Lung (tissue), 11 donors: ENCODE measurements at regions not wholly inside any gene's neighbourhood (a gene's known extent, or its start where the extent isn't known, plus 50 kb on each side); places are given as distances from the start of the nearest gene placed in this dataset.

Source experiments
- ATAC-seq: fragments of 200-7000 bp; cut with Tn5 transposase; one replicate; pipeline ENCODE4 v1.9.1; 2020; ENCODE audit warnings: moderate number of reproducible peaks; ENCODE audit not compliant: insufficient read depth, low FRiP score
- DNase-seq, 3 donors: peaks; one replicate each; pipeline ENCODE4 v3.0.0-alpha.2; 2013 to 2017
- H3K27ac ChIP-seq, 2 donors: one replicate each; pipeline ENCODE4 v1.5.1; 2013; ENCODE audit warnings: mild to moderate bottlenecking in 2 of 2, moderate library complexity in 2 of 2, control low read depth in 1 of 2, inconsistent platforms in 1 of 2, low read depth in 1 of 2, low read length in 1 of 2
- H3K27me3 ChIP-seq, 3 donors: one replicate each; pipeline ENCODE4 v1.5.1; 2013; ENCODE audit warnings: low read length in 2 of 3; ENCODE audit not compliant: control insufficient read depth in 3 of 3, insufficient read depth in 3 of 3
- H3K36me3 ChIP-seq, 4 donors: one replicate each; pipeline ENCODE4 v1.5.1; 2013; ENCODE audit warnings: low read length in 4 of 4, mild to moderate bottlenecking in 1 of 4, moderate library complexity in 1 of 4; ENCODE audit not compliant: control insufficient read depth in 4 of 4, insufficient read depth in 4 of 4
- H3K4me1 ChIP-seq, 5 donors: one replicate each; pipeline ENCODE4 v1.5.1; 2013; ENCODE audit warnings: low read length in 5 of 5, mild to moderate bottlenecking in 2 of 5, moderate library complexity in 1 of 5; ENCODE audit not compliant: control insufficient read depth in 5 of 5, insufficient read depth in 5 of 5
- H3K4me3 ChIP-seq: one replicate; pipeline ENCODE4 v1.5.1; 2013; ENCODE audit warnings: mild to moderate bottlenecking, control low read depth, moderate library complexity
- H3K9ac ChIP-seq, 2 donors: one replicate each; pipeline ENCODE4 v1.5.1; 2013; ENCODE audit warnings: low read length in 2 of 2, control low read depth in 1 of 2; ENCODE audit not compliant: insufficient read depth in 1 of 2
- H3K9me3 ChIP-seq, 4 donors: one replicate each; pipeline ENCODE4 v1.5.1; 2013; ENCODE audit warnings: low read length in 3 of 4, mild to moderate bottlenecking in 1 of 4, moderate library complexity in 1 of 4; ENCODE audit not compliant: control insufficient read depth in 4 of 4, insufficient read depth in 3 of 4
- WGBS, 2 donors: extraction: QIAGEN DNeasy Blood & Tissue Kit; methylation state at CpG; one replicate each; pipeline ENCODE4 v1.1.7; 2013; 5-methylcytosine and 5-hydroxymethylcytosine counted together
- TF ChIP-seq, protein P1 (sequence below): IDR thresholded peaks from 2 replicates; pipeline ENCODE4 v1.5.1; 2012; ENCODE audit warnings: mild to moderate bottlenecking; ENCODE audit errors: control extremely low read depth, extremely low read depth
- donor health status: control.
- donor health status: control.
- donor health status: Bipolar disorder and iron deficiency.
- donor health status: healthy.
- donor health status: DM: yes; HTN: yes; CAD: no.

DNA sequence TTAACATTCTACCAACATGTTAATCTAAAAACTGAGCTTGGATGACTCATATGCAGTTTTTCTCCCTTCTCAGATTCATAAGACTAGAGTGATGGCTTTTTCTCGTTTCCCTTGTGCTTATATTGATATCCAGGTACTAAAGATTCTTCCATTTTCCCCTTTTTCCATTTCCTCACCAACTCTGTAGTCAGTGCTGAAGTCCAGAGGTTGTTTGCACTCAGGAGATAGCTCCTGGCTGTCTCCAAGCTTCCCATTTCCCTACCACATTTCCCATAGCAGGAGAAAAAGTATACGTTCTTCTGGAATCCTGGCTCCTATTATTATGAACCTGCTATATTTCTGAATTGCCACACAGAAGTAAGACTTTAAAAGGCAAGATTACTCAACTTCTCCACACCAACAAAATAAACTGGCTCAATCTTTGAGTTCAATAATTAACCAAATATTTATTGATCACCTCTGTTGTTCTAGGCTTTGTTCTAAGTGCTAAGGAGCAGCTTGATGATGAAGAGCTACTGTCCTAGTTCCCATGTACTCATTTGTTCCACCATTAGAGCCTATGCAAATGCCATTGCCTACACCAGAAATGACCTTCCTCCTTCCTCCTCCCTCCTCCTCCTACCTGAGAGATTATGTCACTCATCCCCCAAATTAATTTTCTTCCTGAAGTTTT is 454.4 kb upstream of the RPS6KA3 start:
- Histone ChIP-seq H3K36me3 (no peaks in the 10 kb centered on the region), H3K27me3 (peaks cover 0 to 7% (median 4%) of the 10 kb centered on the region in 3 donors)

DNA sequence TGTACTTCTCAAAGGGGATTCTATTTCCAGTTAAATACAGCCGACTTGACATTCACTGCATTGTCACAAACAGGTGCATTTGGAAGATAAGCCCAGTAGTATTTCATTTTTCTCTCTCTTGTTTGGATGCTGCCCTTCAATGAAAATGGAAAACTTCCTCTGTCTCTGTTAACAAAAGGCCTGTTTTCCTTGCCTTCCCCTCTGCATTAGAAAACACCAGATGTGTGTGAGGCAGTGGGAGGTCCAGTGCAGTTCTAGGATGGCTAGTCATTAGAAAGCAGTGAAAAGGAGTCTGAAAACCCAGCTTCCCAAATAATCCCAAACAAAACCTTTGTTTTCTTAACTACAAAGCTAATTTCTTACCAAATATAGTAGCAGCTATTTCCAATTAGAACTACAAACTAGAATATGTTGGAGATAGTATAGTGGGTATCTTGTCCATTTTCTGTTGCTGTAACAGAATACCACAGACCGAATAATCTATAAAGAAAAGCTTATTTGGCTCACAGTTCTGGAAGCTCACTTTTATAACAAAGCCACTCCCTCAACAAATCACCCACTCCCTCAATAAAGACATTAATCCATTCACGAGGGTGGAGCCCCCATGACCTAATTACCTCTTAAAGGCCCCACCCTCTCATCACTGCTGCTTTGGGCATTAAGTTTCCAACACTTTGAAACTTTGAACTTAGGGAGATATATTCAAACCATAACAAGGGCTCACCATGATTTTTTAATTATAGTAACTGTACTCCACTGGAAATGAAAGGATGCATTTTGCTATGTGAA is 452.1 kb upstream of the RPS6KA3 start:
- 44 to 51% methylated on average over 3 of the region's 3 CpGs for WGBS, 2 donors
- Histone ChIP-seq H3K4me1 (no peaks in the 10 kb centered on the region), H3K4me3 (no peak overlapping the region), H3K36me3 (no peaks in the 10 kb centered on the region), H3K27ac (no peak overlapping the region), H3K9ac (no peak overlapping the region), H3K27me3 (peaks cover 0 to 10% (median 2%) of the 10 kb centered on the region in 3 donors), H3K9me3 (peaks cover 0 to 1% (median 0%) of the 10 kb centered on the region in 4 donors)
- ATAC-seq (no peak), DNase-seq (no peak)
- TF ChIP-seq, protein P1, sequence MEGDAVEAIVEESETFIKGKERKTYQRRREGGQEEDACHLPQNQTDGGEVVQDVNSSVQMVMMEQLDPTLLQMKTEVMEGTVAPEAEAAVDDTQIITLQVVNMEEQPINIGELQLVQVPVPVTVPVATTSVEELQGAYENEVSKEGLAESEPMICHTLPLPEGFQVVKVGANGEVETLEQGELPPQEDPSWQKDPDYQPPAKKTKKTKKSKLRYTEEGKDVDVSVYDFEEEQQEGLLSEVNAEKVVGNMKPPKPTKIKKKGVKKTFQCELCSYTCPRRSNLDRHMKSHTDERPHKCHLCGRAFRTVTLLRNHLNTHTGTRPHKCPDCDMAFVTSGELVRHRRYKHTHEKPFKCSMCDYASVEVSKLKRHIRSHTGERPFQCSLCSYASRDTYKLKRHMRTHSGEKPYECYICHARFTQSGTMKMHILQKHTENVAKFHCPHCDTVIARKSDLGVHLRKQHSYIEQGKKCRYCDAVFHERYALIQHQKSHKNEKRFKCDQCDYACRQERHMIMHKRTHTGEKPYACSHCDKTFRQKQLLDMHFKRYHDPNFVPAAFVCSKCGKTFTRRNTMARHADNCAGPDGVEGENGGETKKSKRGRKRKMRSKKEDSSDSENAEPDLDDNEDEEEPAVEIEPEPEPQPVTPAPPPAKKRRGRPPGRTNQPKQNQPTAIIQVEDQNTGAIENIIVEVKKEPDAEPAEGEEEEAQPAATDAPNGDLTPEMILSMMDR: no peak

More for the DNA sequence above, 454.4 kb upstream of the RPS6KA3 start:
- H3K9ac ChIP-seq: no peak overlapping the region
- no peak for ATAC-seq
- H3K4me3 ChIP-seq: no peak overlapping the region
- TF ChIP-seq, protein P1: no peak
- DNase-seq: no peak
- H3K9me3 ChIP-seq: peaks cover 0 to 3% (median under 1%) of the 10 kb centered on the region in 4 donors
- no peak overlapping the region for H3K27ac ChIP-seq
- 62 to 79% methylated on average over 2 of the region's 2 CpGs for WGBS, 2 donors
- H3K4me1 ChIP-seq: no peaks in the 10 kb centered on the region

DNA sequence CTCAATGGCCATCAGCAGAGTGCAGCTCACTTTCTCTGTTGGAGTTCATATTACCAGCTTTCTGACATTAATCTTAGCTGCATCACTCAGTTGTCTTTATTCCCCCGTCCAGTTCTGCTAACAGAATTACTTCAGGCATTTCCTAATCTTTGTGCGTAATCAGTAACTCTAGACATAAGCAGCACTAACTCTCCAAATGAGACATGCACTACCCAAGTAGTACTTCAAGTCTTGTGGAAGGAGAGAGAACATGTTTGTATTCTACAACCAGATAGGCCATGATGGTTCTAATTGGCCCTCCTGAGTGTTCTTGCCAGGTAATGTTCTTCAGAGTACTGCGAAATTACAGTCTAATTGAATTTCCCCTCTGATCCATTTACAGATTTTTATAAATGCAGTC is 448.5 kb upstream of the RPS6KA3 start:
- H3K27me3 ChIP-seq: peaks cover 3 to 9% (median 5%) of the 10 kb centered on the region in 3 donors
- no peak for ATAC-seq
- no peak overlapping the region for H3K4me3 ChIP-seq
- H3K9ac ChIP-seq: no peak overlapping the region
- TF ChIP-seq, protein P1: no peak
- no peaks in the 10 kb centered on the region for H3K36me3 ChIP-seq
- no peak overlapping the region for H3K27ac ChIP-seq
- peak in 1 of 3 donors; percentile 4 for DNase-seq
- WGBS, 2 donors: 61 to 81% methylated on average over 3 of the region's 3 CpGs
- H3K4me1 ChIP-seq: no peaks in the 10 kb centered on the region
- peaks cover 0 to 1% (median 0%) of the 10 kb centered on the region in 4 donors for H3K9me3 ChIP-seq
